Mesenchymal stem cell (in vitro differentiated cells and primary cell): ENCODE measurements at regions not wholly inside any gene's neighbourhood (a gene's known extent, or its start where the extent isn't known, plus 50 kb on each side); places are given as distances from the start of the nearest gene placed in this dataset. TPM values are rescaled to one million over a fixed set of nuclear protein-coding genes. Genes with fewer than 3 reads are reported as not detected.
"Not testable (repeated sequence)": the region's sequence is repeated elsewhere in the genome, so short reads cannot be mapped to it uniquely, and the experiment has no call there.

Source experiments
- DNase-seq: peaks from one replicate; pipeline ENCODE4 v3.0.0-alpha.2; 2013
- H2AFZ ChIP-seq: one replicate; pipeline ENCODE4 v1.6.1; 2013; ENCODE audit warnings: low read depth, mild to moderate bottlenecking, control low read depth, inconsistent platforms, low read length, moderate library complexity
- H2AK5ac ChIP-seq: 2 replicates; pipeline ENCODE4 v1.6.1; 2013; ENCODE audit warnings: low read length, moderate library complexity, mild to moderate bottlenecking, inconsistent platforms; ENCODE audit not compliant: severe bottlenecking
- H2BK120ac ChIP-seq: one replicate; pipeline ENCODE4 v1.6.1; 2013; ENCODE audit warnings: low read depth, mild to moderate bottlenecking, inconsistent platforms, low read length, moderate library complexity
- H2BK12ac ChIP-seq, 2 experiments: one replicate each; pipeline ENCODE4 v1.6.1; 2013; ENCODE audit warnings: inconsistent platforms in 2 of 2, low read length in 2 of 2, mild to moderate bottlenecking in 2 of 2, moderate library complexity in 2 of 2, control low read depth in 1 of 2
- H2BK15ac ChIP-seq: one replicate; pipeline ENCODE4 v1.6.1; 2013; ENCODE audit warnings: mild to moderate bottlenecking, low read depth, inconsistent platforms; ENCODE audit not compliant: poor library complexity, severe bottlenecking
- H2BK5ac ChIP-seq: 2 replicates; pipeline ENCODE4 v1.6.1; 2013; ENCODE audit warnings: low read depth, mild to moderate bottlenecking, low read length, control low read depth, inconsistent platforms; ENCODE audit not compliant: poor library complexity, severe bottlenecking
- H3K14ac ChIP-seq, 2 experiments: one replicate each; pipeline ENCODE4 v1.6.1; 2013; ENCODE audit warnings: inconsistent platforms in 2 of 2, low read length in 2 of 2, control low read depth in 1 of 2, mild to moderate bottlenecking in 1 of 2, moderate library complexity in 1 of 2
- H3K18ac ChIP-seq, 2 experiments: one replicate each; pipeline ENCODE4 v1.6.1; 2013; ENCODE audit warnings: inconsistent platforms in 2 of 2, low read length in 2 of 2, control low read depth in 1 of 2, low read depth in 1 of 2, mild to moderate bottlenecking in 1 of 2
- H3K23ac ChIP-seq, 2 experiments: one replicate each; pipeline ENCODE4 v1.6.1; 2013; ENCODE audit warnings: inconsistent platforms in 2 of 2, low read length in 2 of 2, mild to moderate bottlenecking in 2 of 2, moderate library complexity in 2 of 2, control low read depth in 1 of 2
- H3K27ac ChIP-seq: 2 replicates; pipeline ENCODE4 v1.5.1; 2013; ENCODE audit warnings: mild to moderate bottlenecking, moderate library complexity, low read length, control low read depth, inconsistent platforms; ENCODE audit not compliant: poor library complexity, severe bottlenecking
- H3K27me3 ChIP-seq, 2 experiments: 2 replicates each; pipeline versions ENCODE4 v1.6.1 to v1.7.0; 2013; ENCODE audit warnings: low read length in 2 of 2, mild to moderate bottlenecking in 2 of 2, moderate library complexity in 2 of 2, control low read depth in 1 of 2, inconsistent platforms in 1 of 2; ENCODE audit not compliant: control insufficient read depth in 1 of 2, insufficient read depth in 1 of 2
- H3K36me3 ChIP-seq, 2 experiments: 2 replicates each; pipeline versions ENCODE4 v1.6.1 to v1.7.0; 2013; ENCODE audit warnings: low read length in 2 of 2, control low read depth in 1 of 2, inconsistent platforms in 1 of 2, low read depth in 1 of 2, mild to moderate bottlenecking in 1 of 2; ENCODE audit not compliant: insufficient read depth in 2 of 2, control insufficient read depth in 1 of 2
- H3K4ac ChIP-seq, 2 experiments: one replicate each; pipeline ENCODE4 v1.6.1; 2013; ENCODE audit warnings: inconsistent platforms in 2 of 2, low read length in 2 of 2, mild to moderate bottlenecking in 2 of 2, moderate library complexity in 2 of 2, control low read depth in 1 of 2, low read depth in 1 of 2
- H3K4me1 ChIP-seq: 2 replicates; pipeline ENCODE4 v1.6.1; 2013; ENCODE audit warnings: low read depth, low read length, control low read depth; ENCODE audit not compliant: control insufficient read depth, insufficient read depth
- H3K4me2 ChIP-seq: 2 replicates; pipeline ENCODE4 v1.6.1; 2013; ENCODE audit warnings: low read length, mild to moderate bottlenecking, inconsistent platforms; ENCODE audit not compliant: poor library complexity, severe bottlenecking
- H3K4me3 ChIP-seq, 2 experiments: 2 replicates each; pipeline versions ENCODE4 v1.5.1 to v1.7.0; 2013; ENCODE audit warnings: low read length in 2 of 2, mild to moderate bottlenecking in 2 of 2, control low read depth in 1 of 2, low read depth in 1 of 2; ENCODE audit not compliant: insufficient read depth in 1 of 2
- H3K79me1 ChIP-seq: replicated peaks from 2 replicates; pipeline ENCODE4 v1.6.1; 2013; ENCODE audit warnings: mild to moderate bottlenecking, control low read depth, low read length, inconsistent platforms; ENCODE audit not compliant: poor library complexity, severe bottlenecking
- H3K9ac ChIP-seq: 2 replicates; pipeline ENCODE4 v1.7.0; 2013; ENCODE audit warnings: mild to moderate bottlenecking, low read length, moderate library complexity
- H3K9me3 ChIP-seq: 2 replicates; pipeline ENCODE4 v1.7.0; 2013; ENCODE audit warnings: mild to moderate bottlenecking, low read length; ENCODE audit not compliant: control insufficient read depth
- H4K8ac ChIP-seq: one replicate; pipeline ENCODE4 v1.6.1; 2013; ENCODE audit warnings: inconsistent platforms, mild to moderate bottlenecking, low read length, moderate library complexity
- H4K91ac ChIP-seq: one replicate; pipeline ENCODE4 v1.6.1; 2013; ENCODE audit warnings: mild to moderate bottlenecking, low read length, inconsistent platforms
- WGBS: methylation state at CpG from one replicate; pipeline ENCODE4 v1.1.7; 2013; ENCODE audit warnings: mixed read lengths; 5-methylcytosine and 5-hydroxymethylcytosine counted together
- small RNA-seq: library from polyadenylated mRNA; stranded (forward); fragments of <200 nt; extraction: miRNeasy Mini kit (QIAGEN cat#:217004); gene quantifications from one replicate; pipeline ENCODE3, GENCODE V24; 2013; ENCODE audit warnings: low read depth

- Histone ChIP-seq H3K27ac (no peak overlapping the region), H2AK5ac (no peak overlapping the region), H3K9ac (no peak overlapping the region), H3K23ac (no peak overlapping the region), H2BK5ac (no peak overlapping the region), H2BK15ac (no peak overlapping the region), H4K8ac (no peak overlapping the region), H3K36me3 (no peaks in the 10 kb centered on the region), H3K9me3 (no peaks in the 10 kb centered on the region), H3K18ac (no peak overlapping the region), H2BK120ac (no peak overlapping the region), H4K91ac (no peak overlapping the region), H2BK12ac (no peak overlapping the region), H3K14ac (no peak overlapping the region), H3K79me1 (no peaks in the 10 kb centered on the region), H3K27me3 (peaks cover 0 to 20% of the 10 kb centered on the region in 2 experiments), H3K4me1 (no peaks in the 10 kb centered on the region), H3K4me3 (no peak overlapping the region), H3K4ac (no peak overlapping the region), H3K4me2 (no peak overlapping the region), H2AFZ (no peak overlapping the region)
- DNase-seq, result no peak
- WGBS, result 83% methylated on average over 6 of the region's 6 CpGs
These were observed 77.5 kb downstream of the DLEU7 start for GRCh38 chr13:50766013-50766412.

GRCh38 chr13:50766695-50767094 is 76.8 kb downstream of the DLEU7 start:
- H3K9me3 ChIP-seq, result no peaks in the 10 kb centered on the region
- H3K9ac ChIP-seq, result no peak overlapping the region
- no peak overlapping the region for H2AFZ ChIP-seq
- DNase-seq, result no peak
- H2BK12ac ChIP-seq, result no peak overlapping the region
- no peak overlapping the region for H3K23ac ChIP-seq
- no peaks in the 10 kb centered on the region for H3K4me1 ChIP-seq
- H2BK15ac ChIP-seq, result no peak overlapping the region
- H3K27ac ChIP-seq, result no peak overlapping the region
- H3K36me3 ChIP-seq, result no peaks in the 10 kb centered on the region
- no peak overlapping the region for H2BK120ac ChIP-seq
- no peak overlapping the region for H3K18ac ChIP-seq
- H3K4me2 ChIP-seq, result no peak overlapping the region
- no peak overlapping the region for H3K4ac ChIP-seq
- 69% methylated on average over 3 of the region's 3 CpGs for WGBS
- no peak overlapping the region for H3K14ac ChIP-seq
- no peak overlapping the region for H4K8ac ChIP-seq
- H2AK5ac ChIP-seq, result no peak overlapping the region
- no peak overlapping the region for H4K91ac ChIP-seq
- no peaks in the 10 kb centered on the region for H3K79me1 ChIP-seq
- no peak overlapping the region for H2BK5ac ChIP-seq
- H3K4me3 ChIP-seq, result no peak overlapping the region
- H3K27me3 ChIP-seq, result peaks cover 0 to 20% of the 10 kb centered on the region in 2 experiments

GRCh38 chr13:50772881-50773280 is 70.6 kb downstream of the DLEU7 start:
- not testable (repeated sequence) for H2BK15ac ChIP-seq, H2AFZ ChIP-seq, H3K27ac ChIP-seq, H2BK120ac ChIP-seq, H3K18ac ChIP-seq, H2BK5ac ChIP-seq, H3K27me3 ChIP-seq, H3K4ac ChIP-seq, H3K14ac ChIP-seq, H3K23ac ChIP-seq, H3K36me3 ChIP-seq, H2AK5ac ChIP-seq, H3K4me2 ChIP-seq, H3K4me3 ChIP-seq, H3K9ac ChIP-seq, H4K91ac ChIP-seq, H3K4me1 ChIP-seq, H3K79me1 ChIP-seq, H4K8ac ChIP-seq, DNase-seq, H2BK12ac ChIP-seq
- 94% methylated on average over 8 of the region's 9 CpGs for WGBS
- H3K9me3 ChIP-seq, result peaks cover 16% of the 10 kb centered on the region

Small RNAs in the stretch of these regions (small RNA-seq; reads per million reads assigned to genes)
- gene RF02109 (not detected), gene RF02110 (not detected)
